Renal pelvis (tissue), 1 donor: ENCODE measurements at regions not wholly inside any gene's neighbourhood (a gene's known extent, or its start where the extent isn't known, plus 50 kb on each side); places are given as distances from the start of the nearest gene placed in this dataset.
"Not testable (repeated sequence)": the region's sequence is repeated elsewhere in the genome, so short reads cannot be mapped to it uniquely, and the experiment has no call there.

Source experiments
- DNase-seq: peaks from one replicate; pipeline ENCODE4 v3.0.0-alpha.2; 2013

DNA sequence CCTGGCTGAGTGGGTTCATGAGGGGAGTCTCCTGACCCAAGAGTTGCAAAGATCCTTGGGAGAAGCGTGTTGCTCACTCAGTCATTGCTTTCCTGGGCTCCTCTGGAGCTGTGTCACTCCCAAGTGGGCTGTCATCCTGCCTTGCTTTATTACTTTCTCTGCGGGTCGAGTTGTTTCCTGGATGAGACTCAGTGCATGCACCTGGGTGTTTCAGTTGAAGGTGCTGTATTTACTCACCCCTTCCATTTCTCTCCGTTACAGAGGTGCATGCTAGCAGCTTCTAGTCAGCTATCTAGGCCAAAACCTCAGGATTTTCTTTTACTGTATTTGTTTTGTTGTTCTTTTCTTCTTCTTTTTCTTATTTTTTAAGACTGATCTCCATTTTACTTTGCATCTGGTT lies 785.5 kb upstream of the EDIL3 start:
- no peak for DNase-seq

DNA sequence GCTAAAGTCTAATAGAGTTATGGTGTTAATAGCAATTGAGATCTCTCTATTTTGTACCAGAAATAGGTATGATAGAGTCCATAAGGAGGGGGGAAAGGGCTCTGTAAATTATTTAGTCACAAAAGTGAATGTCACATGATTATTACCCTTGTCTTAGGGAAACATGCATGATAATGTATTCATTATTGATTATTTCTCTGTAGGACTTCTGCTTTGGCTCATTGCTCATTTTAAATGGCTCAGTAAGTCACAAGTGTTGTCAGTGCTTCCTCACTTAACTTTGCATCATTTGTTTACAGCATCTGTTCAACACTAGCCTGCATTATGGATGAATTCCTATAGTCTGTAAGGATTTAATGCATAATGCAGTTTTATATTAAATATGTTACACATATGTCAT lies 788.8 kb upstream of the EDIL3 start:
- no peak for DNase-seq

GRCh38 chr5:85182344-85182743 lies 797.7 kb upstream of the EDIL3 start:
- DNase-seq = no peak

- no peak for DNase-seq
These were observed 819.6 kb upstream of the EDIL3 start for GRCh38 chr5:85204289-85204688.

DNA sequence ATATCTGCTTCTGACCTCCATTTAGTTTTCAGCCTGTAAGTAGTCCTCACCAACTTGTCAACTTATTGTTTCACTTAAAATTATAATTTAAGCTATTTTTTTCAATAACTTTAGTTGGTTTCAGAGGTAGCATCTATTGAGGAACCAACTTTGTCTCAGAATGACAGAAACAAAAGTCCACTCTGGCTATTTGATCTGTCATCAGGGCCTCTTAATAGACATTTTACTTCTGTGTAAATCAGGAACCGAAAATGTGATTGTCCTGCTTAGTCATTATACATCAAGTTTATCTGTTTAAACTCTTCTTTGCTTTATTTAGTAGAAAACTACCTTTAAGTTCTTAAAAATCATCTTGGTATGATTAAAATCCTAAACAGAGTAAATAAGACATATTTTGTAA lies 820.8 kb upstream of the EDIL3 start:
- DNase-seq = no peak

- DNase-seq = no peak
These were observed 840.7 kb upstream of the EDIL3 start for GRCh38 chr5:85225388-85225787.

GRCh38 chr5:85249204-85249603 lies 864.5 kb upstream of the EDIL3 start:
- no peak for DNase-seq

- DNase-seq = no peak
These were observed 878.4 kb upstream of the EDIL3 start for GRCh38 chr5:85263125-85263524.

DNA sequence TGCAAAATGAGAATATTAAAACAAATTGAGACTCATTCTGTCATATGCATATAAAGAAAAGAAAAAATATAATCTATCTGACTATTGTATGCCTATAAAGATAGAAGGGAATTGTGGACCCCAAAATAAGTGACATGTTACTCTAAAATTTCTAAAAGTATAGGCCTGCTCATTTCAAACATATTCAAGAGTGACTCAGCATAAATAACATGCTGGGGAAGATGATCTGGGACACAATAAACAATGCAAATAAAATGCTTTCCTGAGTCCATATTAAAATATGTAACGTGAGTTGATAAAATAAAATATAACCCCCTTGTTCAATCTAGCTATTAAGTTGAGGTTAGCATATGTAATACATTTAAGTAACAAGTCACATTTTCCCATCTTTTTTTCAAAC lies 882.0 kb upstream of the EDIL3 start:
- DNase-seq = no peak

- DNase-seq = no peak
These were observed 883.5 kb upstream of the EDIL3 start for GRCh38 chr5:85268194-85268593.

- no peak for DNase-seq
These were observed 893.5 kb upstream of the EDIL3 start for GRCh38 chr5:85278193-85278592.

- no peak for DNase-seq
These were observed 904.2 kb upstream of the EDIL3 start for GRCh38 chr5:85288914-85289313.

GRCh38 chr5:85293145-85293785 lies 908.6 kb upstream of the EDIL3 start:
- DNase-seq = peak; percentile 1

GRCh38 chr5:85304524-85304923 lies 919.8 kb upstream of the EDIL3 start:
- no peak for DNase-seq

DNA sequence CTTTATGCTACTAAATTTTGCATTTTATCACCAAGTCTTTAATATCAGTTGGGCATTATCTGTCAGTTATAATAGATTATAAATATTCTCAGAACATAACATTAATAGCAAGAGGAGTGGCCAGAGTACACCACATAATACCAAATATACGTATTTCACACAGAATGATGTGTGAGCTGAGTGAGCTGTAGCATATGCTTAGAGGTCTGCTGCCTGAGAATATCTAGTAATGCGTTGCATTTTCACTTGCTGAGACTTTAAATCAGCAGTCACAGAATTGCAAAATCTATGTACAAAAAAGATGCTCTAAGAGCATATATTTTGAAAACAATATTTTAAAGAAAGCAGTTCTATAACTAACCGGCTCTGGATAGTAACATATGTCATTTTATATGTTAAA lies 921.1 kb upstream of the EDIL3 start:
- no peak for DNase-seq

GRCh38 chr5:85311536-85311935 lies 926.9 kb upstream of the EDIL3 start:
- DNase-seq = no peak

DNA sequence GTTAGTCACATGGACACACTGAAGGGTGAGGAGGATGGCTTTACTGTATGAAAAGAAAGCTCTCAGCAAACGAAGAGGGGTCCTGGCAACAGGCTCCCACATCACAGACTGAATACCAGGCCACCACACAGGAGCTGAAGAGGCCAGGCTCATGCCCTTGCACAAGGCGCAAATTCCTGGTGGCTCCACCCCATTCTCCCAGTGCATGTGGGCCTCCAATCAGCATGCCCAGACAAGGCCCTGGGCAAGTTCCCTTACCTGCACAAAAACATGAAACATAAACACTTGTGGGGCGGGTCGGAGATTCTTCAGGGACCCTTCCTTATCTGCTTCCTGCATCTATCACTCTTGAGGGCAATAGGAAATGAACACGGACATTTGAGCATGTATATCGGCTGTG lies 935.8 kb upstream of the EDIL3 start:
- no peak for DNase-seq

DNA sequence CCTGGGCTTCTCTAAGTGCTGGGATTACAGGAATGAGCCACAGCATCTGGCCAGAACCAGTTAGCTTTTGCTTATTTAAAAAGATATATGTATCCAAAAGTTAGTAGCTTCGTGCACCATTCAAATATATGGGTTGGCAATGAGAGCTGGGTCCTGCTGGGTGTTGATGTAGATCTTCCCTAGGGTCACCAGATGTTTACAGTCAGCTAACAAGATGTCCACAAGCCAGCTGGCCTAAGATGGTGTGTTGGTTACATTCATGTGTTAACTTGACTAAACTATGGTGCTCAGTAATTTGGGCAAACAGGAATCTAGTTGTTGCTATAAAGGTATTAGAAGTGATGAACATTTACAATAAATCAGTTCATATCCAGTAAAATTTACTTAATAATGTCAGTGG lies 948.6 kb upstream of the EDIL3 start:
- no peak for DNase-seq

GRCh38 chr5:85337435-85337834 lies 952.8 kb upstream of the EDIL3 start:
- DNase-seq = no peak

- DNase-seq = no peak
These were observed 956.1 kb upstream of the EDIL3 start for GRCh38 chr5:85340790-85341189.

GRCh38 chr5:85345818-85346217 lies 961.1 kb upstream of the EDIL3 start:
- DNase-seq = no peak

DNA sequence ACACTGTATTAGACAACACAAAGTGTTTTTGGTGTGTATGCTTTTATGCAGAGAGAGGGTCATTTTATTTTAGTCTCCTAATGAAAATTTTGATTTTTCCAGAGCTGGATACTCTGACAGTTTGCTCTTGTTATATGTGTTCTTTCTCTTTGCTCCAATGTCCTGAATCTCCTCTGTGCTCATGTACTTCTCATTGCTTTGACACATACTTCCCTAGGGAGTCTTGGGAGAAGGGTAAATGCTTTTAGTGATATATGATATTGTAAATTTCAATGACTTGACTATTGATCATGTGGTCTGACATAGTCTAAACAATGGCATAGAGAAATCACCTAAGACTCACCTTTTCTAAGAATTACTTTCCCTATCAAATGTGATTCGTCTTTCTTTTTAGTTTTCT lies 972.6 kb upstream of the EDIL3 start:
- DNase-seq = no peak

DNA sequence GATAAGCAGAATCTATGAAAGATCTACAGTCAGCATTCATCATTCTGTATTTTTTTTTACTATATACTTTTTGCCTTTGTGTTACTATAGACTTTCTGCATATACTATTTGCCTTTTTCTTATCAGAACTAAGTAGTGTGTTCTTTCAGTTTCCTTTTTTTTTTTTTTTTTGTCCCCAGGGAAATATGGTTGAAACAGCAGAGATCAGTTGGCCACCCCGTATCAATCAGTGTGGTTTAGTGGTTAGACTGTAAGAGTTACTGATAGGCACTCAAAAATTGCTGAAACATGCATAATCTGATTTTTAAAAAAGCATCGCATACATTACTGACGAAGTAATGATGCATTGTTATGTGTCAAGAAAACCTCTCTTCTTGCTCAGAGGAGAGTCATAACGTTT lies 990.8 kb upstream of the EDIL3 start:
- no peak for DNase-seq

DNA sequence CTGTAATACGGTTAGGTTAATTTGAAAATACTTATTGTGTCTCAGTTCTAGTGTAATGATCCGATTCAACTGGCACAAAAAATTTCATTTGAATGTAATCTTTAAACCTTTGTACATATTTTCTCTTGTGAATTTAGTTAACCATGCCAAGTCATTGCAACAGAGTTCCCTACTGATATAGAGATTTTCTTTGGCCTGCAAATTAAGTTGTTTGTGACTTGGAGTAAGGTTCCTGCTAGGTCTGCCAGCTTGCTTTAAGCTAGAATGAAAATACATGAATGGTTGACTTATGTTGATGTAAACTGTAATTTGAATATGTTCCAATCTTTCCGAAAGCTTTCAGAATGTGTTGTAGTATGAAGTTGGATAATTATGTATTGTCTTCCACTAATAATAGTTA lies 1004.1 kb upstream of the EDIL3 start:
- DNase-seq = peak; percentile 1

GRCh38 chr5:85392309-85392708 lies 1007.6 kb upstream of the EDIL3 start:
- DNase-seq = not testable (repeated sequence)
